OCI-LY7 (cell line): ENCODE measurements at regions not wholly inside any gene's neighbourhood (a gene's known extent, or its start where the extent isn't known, plus 50 kb on each side); places are given as distances from the start of the nearest gene placed in this dataset.

ENCODE experiments used
- EZH2phosphoT487 ChIP-seq: fragments of 200-600 bp; sonication (generic); IDR thresholded peaks from 2 replicates; pipeline ENCODE4 v1.6.1; 2018; ENCODE audit warnings: low read depth, borderline replicate concordance, mild to moderate bottlenecking, mixed run types, antibody characterized with exemption, low read length, moderate library complexity, mixed read lengths
- TF ChIP-seq, protein P1 (sequence below): fragments of 200-600 bp; sonication (generic); conservative IDR thresholded peaks from 2 replicates; pipeline ENCODE4 v1.5.1; 2014; ENCODE audit warnings: mild to moderate bottlenecking, antibody characterized with exemption, low read length, moderate library complexity, mixed read lengths

DNA sequence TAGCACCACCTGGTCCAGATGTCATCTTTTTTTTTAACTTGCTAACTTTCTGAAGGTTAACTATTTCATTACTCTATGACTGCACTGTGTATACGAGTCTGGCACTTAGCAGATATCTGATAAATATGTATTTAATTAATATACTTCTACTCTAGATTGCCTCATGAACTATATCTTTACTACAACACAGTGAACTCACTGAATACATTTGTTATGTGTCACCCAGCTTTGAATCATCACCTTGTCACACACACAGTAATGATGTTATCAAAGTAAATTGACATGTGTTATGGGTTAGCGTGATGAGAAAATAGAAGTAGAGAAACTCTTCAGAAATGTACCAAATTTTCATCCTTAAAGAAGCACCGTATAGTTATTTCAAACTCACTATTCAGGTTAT lies 419.3 kb upstream of the ADGRL3 start:
- TF ChIP-seq, protein P1, sequence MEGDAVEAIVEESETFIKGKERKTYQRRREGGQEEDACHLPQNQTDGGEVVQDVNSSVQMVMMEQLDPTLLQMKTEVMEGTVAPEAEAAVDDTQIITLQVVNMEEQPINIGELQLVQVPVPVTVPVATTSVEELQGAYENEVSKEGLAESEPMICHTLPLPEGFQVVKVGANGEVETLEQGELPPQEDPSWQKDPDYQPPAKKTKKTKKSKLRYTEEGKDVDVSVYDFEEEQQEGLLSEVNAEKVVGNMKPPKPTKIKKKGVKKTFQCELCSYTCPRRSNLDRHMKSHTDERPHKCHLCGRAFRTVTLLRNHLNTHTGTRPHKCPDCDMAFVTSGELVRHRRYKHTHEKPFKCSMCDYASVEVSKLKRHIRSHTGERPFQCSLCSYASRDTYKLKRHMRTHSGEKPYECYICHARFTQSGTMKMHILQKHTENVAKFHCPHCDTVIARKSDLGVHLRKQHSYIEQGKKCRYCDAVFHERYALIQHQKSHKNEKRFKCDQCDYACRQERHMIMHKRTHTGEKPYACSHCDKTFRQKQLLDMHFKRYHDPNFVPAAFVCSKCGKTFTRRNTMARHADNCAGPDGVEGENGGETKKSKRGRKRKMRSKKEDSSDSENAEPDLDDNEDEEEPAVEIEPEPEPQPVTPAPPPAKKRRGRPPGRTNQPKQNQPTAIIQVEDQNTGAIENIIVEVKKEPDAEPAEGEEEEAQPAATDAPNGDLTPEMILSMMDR, result no peak
- no peak for TF ChIP-seq EZH2phosphoT487
